Astrocyte of the cerebellum (primary cell): ENCODE measurements at regions not wholly inside any gene's neighbourhood (a gene's known extent, or its start where the extent isn't known, plus 50 kb on each side); places are given as distances from the start of the nearest gene placed in this dataset.

Experiments used
- DNase-seq: peaks from one replicate; pipeline ENCODE4 v3.0.0-alpha.2; 2011; ENCODE audit warnings: low read depth
- H3K4me3 ChIP-seq: 2 replicates; pipeline ENCODE4 v1.5.1; 2011; ENCODE audit warnings: mild to moderate bottlenecking, low read depth, low read length, moderate library complexity
- CTCF ChIP-seq: IDR thresholded peaks from 2 replicates; pipeline ENCODE4 v1.5.1; 2012; ENCODE audit warnings: low read length, low read depth, moderate library complexity, mild to moderate bottlenecking; ENCODE audit errors: missing control alignments
- in situ Hi-C: cut with HindIII; loops from 2 replicates; pipeline ENCODE4 v1.10.0; 2017; ENCODE audit warnings: low sequenced_read_pairs

GRCh38 chr16:62863139-62863538 lies 826.9 kb upstream of the CDH8 start:
- no peak overlapping the region for H3K4me3 ChIP-seq
- no peak for TF ChIP-seq CTCF
- DNase-seq, result no peak
- in situ Hi-C loops, result no loop called here

DNA sequence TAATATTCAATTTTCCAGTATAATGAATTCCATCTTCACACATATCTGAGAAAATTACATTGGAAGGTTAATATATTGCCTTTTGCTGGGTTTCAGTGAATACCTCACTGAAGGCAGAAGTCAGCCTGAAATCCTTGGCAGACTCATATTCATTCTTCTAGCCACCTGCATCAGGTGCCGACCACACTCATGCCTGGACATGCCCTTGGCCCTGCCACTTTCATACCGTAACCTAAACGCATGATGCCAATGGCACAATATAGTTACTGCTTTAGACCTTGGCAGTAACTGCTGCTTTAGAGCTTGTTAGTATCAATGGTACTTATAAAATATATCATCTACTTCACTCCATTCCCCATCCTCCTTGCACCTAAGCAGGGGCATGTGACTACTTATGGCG lies 817.6 kb upstream of the CDH8 start:
- in situ Hi-C loops, result no loop called here
- no peak for TF ChIP-seq CTCF
- no peak overlapping the region for H3K4me3 ChIP-seq
- DNase-seq, result no peak

DNA sequence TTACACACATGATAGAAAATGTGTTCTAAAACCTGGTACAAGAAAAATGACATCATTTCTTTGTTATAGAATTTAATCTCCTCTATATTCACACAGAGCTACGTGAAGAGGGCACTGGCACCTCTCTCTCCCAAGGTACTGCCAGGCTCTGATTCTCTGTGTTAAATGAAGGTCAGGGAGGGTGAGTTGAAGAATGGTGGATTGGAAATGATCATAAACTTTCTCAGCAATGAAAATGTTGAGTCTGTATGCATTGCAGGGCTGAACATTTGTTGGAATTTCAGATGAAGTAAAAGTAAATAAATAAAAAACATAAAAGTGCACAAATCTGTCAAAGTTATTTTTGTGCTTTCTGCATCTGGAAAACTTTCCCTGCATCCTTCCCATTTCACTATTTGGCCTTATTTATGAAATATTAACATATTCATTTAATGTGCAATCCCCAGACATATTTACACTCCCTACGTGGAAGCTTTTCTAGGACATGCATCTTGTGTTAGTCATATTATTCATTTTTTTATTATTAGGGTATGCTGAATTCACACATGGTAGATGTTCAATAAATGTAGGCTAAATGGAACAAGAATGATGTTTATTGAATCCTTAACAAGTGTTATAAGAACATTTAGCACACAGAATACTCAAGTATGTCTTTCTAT lies 810.3 kb upstream of the CDH8 start:
- no peak for TF ChIP-seq CTCF
- H3K4me3 ChIP-seq, result no peak overlapping the region
- in situ Hi-C loops, result no loop called here
- no peak for DNase-seq

DNA sequence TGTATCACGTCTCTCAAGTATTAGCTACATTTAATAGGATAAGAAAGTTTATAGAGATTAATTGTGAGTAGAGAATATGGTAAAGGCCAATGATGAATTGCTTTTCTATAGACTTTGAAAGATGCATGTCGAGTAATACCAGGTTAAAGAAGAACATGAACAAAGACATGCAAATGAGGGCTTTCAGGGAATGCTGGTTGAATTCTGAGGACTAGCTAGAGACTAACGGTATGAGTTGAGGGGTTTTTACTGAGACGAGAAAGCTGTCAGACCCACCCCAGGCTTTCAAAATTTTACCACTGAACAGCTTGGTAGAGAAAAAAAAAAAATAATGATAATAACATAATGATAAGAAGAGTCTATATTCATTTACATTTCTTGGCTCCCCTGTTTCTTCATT lies 796.0 kb upstream of the CDH8 start:
- no peak for DNase-seq
- H3K4me3 ChIP-seq, result no peak overlapping the region
- no peak for TF ChIP-seq CTCF
- in situ Hi-C loops, result no loop called here

DNA sequence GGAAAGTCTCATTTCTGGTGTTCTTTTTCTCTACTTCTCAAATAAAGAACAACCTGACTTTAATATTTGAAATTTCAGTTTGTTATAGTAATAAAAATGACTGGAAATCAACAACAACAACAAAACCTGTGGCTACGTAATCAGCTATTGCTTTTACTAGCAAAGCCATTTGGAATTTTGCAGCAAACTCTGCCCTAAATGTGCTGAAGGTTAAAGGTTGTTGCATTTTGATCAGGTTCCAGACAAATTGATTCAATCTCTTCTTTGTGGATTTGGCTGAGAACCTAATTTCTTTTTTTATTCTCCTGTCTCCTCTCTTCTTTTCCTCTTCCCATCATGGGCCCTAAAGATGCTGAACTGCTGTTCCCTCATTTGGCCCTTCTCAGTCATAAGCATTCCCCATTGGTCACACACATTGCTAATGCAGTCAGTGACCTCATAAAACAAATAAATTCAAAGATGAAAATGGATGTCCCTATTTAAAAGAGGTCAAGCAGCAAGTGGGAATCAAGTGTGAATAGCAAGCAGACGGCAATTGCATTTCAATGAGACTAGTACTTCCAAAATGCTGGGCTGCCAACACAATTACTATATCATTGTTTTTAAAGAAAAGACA lies 795.1 kb upstream of the CDH8 start:
- in situ Hi-C loops, result no loop called here
- no peak for DNase-seq
- H3K4me3 ChIP-seq, result no peak overlapping the region
- no peak for TF ChIP-seq CTCF

DNA sequence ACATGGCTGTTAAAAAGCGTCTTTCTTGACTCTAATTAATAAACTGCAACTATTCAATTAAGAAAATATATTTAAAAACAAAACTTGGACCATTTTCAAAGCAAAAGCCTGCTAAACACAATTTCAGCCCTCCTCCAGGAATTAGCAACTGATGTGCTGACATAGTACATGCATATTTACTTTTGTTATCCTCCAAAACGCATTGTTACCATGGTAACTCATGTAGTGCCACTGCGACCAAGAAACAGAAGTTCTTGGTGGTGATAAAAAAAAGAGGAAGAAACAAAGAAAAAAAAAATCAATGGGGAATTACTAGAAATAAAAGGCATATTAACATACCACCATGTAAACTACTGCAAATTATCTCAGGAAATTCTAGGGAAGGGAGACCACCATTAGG lies 793.4 kb upstream of the CDH8 start:
- no peak for TF ChIP-seq CTCF
- DNase-seq, result no peak
- no peak overlapping the region for H3K4me3 ChIP-seq
- in situ Hi-C loops, result no loop called here
